Vagina (tissue), 2 donors: ENCODE measurements at regions not wholly inside any gene's neighbourhood (a gene's known extent, or its start where the extent isn't known, plus 50 kb on each side); places are given as distances from the start of the nearest gene placed in this dataset.

Source experiments
- CTCF ChIP-seq, 3 experiments: fragments of 450-650 bp in 2 of 3; fragments of 200-600 bp in 1 of 3; sonication (generic) in 1 of 3; IDR thresholded peaks; one replicate each; pipeline ENCODE4 v1.5.1; 2017 to 2019; ENCODE audit warnings: antibody characterized with exemption in 3 of 3, mild to moderate bottlenecking in 2 of 3, moderate library complexity in 2 of 3
- POLR2A ChIP-seq, 2 donors: fragments of 450-650 bp; IDR thresholded peaks; one replicate each; pipeline ENCODE4 v1.6.1; 2017; ENCODE audit warnings: antibody characterized with exemption in 2 of 2, mild to moderate bottlenecking in 2 of 2, moderate library complexity in 2 of 2
- POLR2AphosphoS5 ChIP-seq, 2 donors: sonication (generic); formaldehyde crosslinking; IDR thresholded peaks; one replicate each; pipeline ENCODE4 v1.9.0; 2017; ENCODE audit warnings: antibody characterized with exemption in 2 of 2, mild to moderate bottlenecking in 2 of 2, low read depth in 1 of 2; ENCODE audit not compliant: insufficient read depth in 1 of 2

DNA sequence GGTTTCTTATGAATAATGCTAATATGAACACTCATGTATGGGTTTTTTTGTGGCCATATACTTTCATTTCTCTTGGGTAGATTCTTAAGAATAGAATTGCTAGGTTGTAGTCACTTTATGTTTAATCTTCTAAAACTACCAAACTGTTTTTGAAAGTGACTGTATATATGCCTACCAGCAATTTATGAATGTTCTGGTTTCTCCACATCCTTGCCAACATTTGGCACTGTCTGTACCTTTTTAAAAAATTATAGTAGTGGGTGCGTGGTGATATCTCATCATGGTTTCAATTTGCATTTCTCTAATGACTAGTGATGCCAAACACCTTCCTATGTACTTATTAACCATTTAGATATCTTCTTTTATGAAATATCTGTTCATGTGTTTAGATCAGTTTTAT, 110.6 kb upstream of the RIOK3 start:
- TF ChIP-seq CTCF (IDR thresholded peaks at IDR 0.05), result no peak
- no peak for TF ChIP-seq POLR2A (IDR thresholded peaks at IDR 0.05)
- TF ChIP-seq POLR2AphosphoS5 (IDR thresholded peaks at IDR 0.05; ENCODE audit: insufficient read depth in 1 of 2, low read depth in 1 of 2), result no peak
